ENCODE measurements at regions not wholly inside any gene's neighbourhood (a gene's known extent, or its start where the extent isn't known, plus 50 kb on each side); places are given as distances from the start of the nearest gene placed in this dataset.

GRCh38 chr20:22690000-22690399 lies 105.6 kb upstream of the FOXA2 start:
- no peak overlapping the region for H2AK5ac ChIP-seq (ENCODE audit: low read depth, low read length)
- H3K14ac ChIP-seq (replicated peaks; ENCODE audit: low read depth, low read length): no peak overlapping the region
- H3K9me1 ChIP-seq (ENCODE audit: insufficient read depth, low read length): no peaks in the 10 kb centered on the region
- ATAC-seq (ENCODE audit: low read depth): no peak
- H3K23ac ChIP-seq (ENCODE audit: low read depth, low read length): no peak overlapping the region
- H3K9ac ChIP-seq (ENCODE audit: low read depth, low read length): no peak overlapping the region
- H2AFZ ChIP-seq (replicated peaks; ENCODE audit: low read length, poor library complexity): no peak overlapping the region
- H2BK15ac ChIP-seq (ENCODE audit: low read depth, low read length): no peak overlapping the region
- no peak overlapping the region for H3K4me3 ChIP-seq (ENCODE audit: insufficient read depth, low read depth, low read length)
- no peaks in the 10 kb centered on the region for H4K20me1 ChIP-seq (ENCODE audit: insufficient read depth, low read length)
- no peaks in the 10 kb centered on the region for H3K4me1 ChIP-seq (ENCODE audit: control insufficient read depth, insufficient read depth, low read length)
- DNase-seq: no peak
- no peak overlapping the region for H2BK20ac ChIP-seq (ENCODE audit: low read depth, low read length)
- H3K4ac ChIP-seq (ENCODE audit: low read depth, low read length): no peak overlapping the region
- no peak for TF ChIP-seq RAD21 (IDR thresholded peaks at IDR 0.05; ENCODE audit: low read length)
- no peak for TF ChIP-seq USF2 (IDR thresholded peaks at IDR 0.05; ENCODE audit: low read depth, low read length)
- TF ChIP-seq CHD1 (IDR thresholded peaks at IDR 0.05; ENCODE audit: low read depth, low read length): no peak
- no peak for TF ChIP-seq SMC3 (IDR thresholded peaks at IDR 0.05; ENCODE audit: low read depth, low read length)
- no peak for TF ChIP-seq MAFK (IDR thresholded peaks at IDR 0.05; ENCODE audit: low read depth, low read length)
- TF ChIP-seq MAZ (IDR thresholded peaks at IDR 0.05; ENCODE audit: borderline replicate concordance, low read depth, low read length): no peak
- no peak for TF ChIP-seq RFX5 (IDR thresholded peaks at IDR 0.05; ENCODE audit: low read depth, low read length)
- TF ChIP-seq POLR2A (IDR thresholded peaks at IDR 0.05; ENCODE audit: low read depth, low read length): no peak
- no peak for TF ChIP-seq CTCF (conservative IDR thresholded peaks at IDR 0.05; ENCODE audit: low read depth, low read length)
- TF ChIP-seq FOS (IDR thresholded peaks at IDR 0.05; ENCODE audit: low read depth, low read length): no peak
- no peak for TF ChIP-seq MXI1 (IDR thresholded peaks at IDR 0.05; ENCODE audit: borderline replicate concordance, low read depth, low read length)
- no peak for TF ChIP-seq CEBPB (IDR thresholded peaks at IDR 0.05; ENCODE audit: low read depth, low read length)
- TF ChIP-seq BHLHE40 (IDR thresholded peaks at IDR 0.05; ENCODE audit: low read depth, low read length): no peak
- TF ChIP-seq, protein P1, sequence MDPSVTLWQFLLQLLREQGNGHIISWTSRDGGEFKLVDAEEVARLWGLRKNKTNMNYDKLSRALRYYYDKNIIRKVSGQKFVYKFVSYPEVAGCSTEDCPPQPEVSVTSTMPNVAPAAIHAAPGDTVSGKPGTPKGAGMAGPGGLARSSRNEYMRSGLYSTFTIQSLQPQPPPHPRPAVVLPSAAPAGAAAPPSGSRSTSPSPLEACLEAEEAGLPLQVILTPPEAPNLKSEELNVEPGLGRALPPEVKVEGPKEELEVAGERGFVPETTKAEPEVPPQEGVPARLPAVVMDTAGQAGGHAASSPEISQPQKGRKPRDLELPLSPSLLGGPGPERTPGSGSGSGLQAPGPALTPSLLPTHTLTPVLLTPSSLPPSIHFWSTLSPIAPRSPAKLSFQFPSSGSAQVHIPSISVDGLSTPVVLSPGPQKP (IDR thresholded peaks at IDR 0.05; ENCODE audit: borderline replicate concordance, low read depth, low read length): no peak
- no peak for TF ChIP-seq RCOR1 (IDR thresholded peaks at IDR 0.05; ENCODE audit: insufficient replicate concordance, low read length)
- no peak for TF ChIP-seq NFE2L2 (IDR thresholded peaks at IDR 0.05; ENCODE audit: low read depth, low read length)
- no peaks in the 10 kb centered on the region for H3K9me3 ChIP-seq (ENCODE audit: control insufficient read depth, insufficient read depth, low read length)
- BruUV-seq (replicated peaks): no TSS peak
- H3K27me3 ChIP-seq (ENCODE audit: control insufficient read depth, insufficient read depth, low read length): no peaks in the 10 kb centered on the region; the same call in 1 of the 2 replicates
- H2BK120ac ChIP-seq (ENCODE audit: low read depth, low read length): no peak overlapping the region
- no peak overlapping the region for H4K5ac ChIP-seq (ENCODE audit: low read depth, low read length)
- no peak overlapping the region for H4K8ac ChIP-seq (ENCODE audit: low read depth in 2 of 2, low read length in 2 of 2)
- H3K27ac ChIP-seq (ENCODE audit: insufficient read depth, low read length): no peak overlapping the region
- H3K4me2 ChIP-seq (ENCODE audit: low read depth, low read length): no peak overlapping the region
- in situ Hi-C loops (cut with MboI; ENCODE audit: low sequenced_read_pairs) (loop anchor here (5.0 to 10.0 kb wide), 2 partner anchors 545 to 652 kb away; no protein-coding TSS in a partner anchor), intact Hi-C loops (cut with micrococcal nuclease) (loop anchor here (2.0 to 10.0 kb wide), 2 partner anchors 555 to 915 kb away; partner anchors contain the start of gene CST9), dilution Hi-C loops (cut with HindIII; ENCODE audit: low sequenced_read_pairs, unreplicated experiment) (loop anchor here (10.0 kb wide), 1 partner anchor 345 kb away; no protein-coding TSS in a partner anchor)
- H3K18ac ChIP-seq (ENCODE audit: low read depth, low read length): no peak overlapping the region
- no peaks in the 10 kb centered on the region for H3K79me1 ChIP-seq (ENCODE audit: low read depth in 1 of 2, low read length in 2 of 2)
- H3K36me3 ChIP-seq (ENCODE audit: control insufficient read depth, insufficient read depth, low read length): no peaks in the 10 kb centered on the region
- H2BK5ac ChIP-seq (ENCODE audit: low read depth, low read length, poor library complexity, severe bottlenecking): no peak overlapping the region
- H4K91ac ChIP-seq (ENCODE audit: insufficient read depth, low read depth, low read length): no peak overlapping the region
- no CpG with 5 or more reads among the region's 7 CpGs for WGBS, 2 experiments (ENCODE audit: extremely low coverage in 2 of 2, insufficient read length in 1 of 2)
- H3K56ac ChIP-seq (ENCODE audit: extremely low read depth, insufficient read depth, low read length): no peak overlapping the region
- CTCF ChIA-PET: interaction anchor here (0.7 to 1.1 kb wide), 3 partner anchors 8 to 372 kb away, joined by 3 to 4 read pairs (median 3); no protein-coding TSS in a partner anchor
- no peak overlapping the region for H2AK9ac ChIP-seq (replicated peaks; ENCODE audit: low read depth, low read length, poor library complexity)
- POLR2A ChIA-PET (ENCODE audit: unreplicated experiment): no interaction called here
